UCSD-AML1 (cell line): ENCODE measurements at regions not wholly inside any gene's neighbourhood (a gene's known extent, or its start where the extent isn't known, plus 50 kb on each side); places are given as distances from the start of the nearest gene placed in this dataset.

Experiments
- DNase-seq: peaks from one replicate; lab custom pipeline; 2025; ENCODE audit not compliant: unreplicated experiment; lab: John Stamatoyannopoulos, UW

DNA sequence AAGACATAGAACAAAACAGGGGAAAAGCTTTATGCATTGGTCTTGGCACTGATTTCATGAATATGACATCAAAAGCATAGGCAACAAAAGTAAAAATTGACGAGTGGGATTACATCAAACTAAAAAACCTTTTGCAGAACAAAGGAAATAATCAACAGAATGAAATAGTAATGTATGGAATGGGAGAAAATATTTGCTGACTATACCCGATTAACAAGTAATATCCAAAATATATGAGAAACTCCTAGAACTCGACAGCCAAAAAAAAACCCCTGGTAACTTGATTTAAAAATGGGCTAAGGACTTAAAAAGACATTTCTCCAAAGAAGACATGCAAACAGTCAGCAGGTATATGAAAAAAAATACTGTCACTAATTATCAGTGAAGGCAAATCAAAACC, 231.7 kb upstream of the MAN1A1 start:
- no peak for DNase-seq

DNA sequence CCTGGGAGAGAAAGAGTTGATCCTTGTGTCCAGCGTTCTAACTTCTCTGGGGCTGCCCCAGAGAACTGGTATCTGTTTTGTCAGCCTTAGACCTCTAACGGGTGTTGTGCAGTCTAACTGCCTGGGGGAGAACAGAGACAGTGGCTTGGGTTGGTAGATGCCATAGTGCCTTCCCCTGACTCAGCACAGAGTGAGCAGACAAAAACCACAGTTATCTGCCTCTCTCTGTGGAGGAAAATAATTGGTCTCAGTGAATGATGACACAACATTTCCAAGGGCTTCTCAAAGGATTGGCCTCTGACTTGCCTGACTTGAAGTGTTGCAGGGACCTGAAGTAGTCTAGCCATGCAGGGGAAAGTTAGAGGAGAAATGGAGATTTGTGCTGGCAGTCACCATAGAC, 226.2 kb upstream of the MAN1A1 start:
- DNase-seq: no peak

DNA sequence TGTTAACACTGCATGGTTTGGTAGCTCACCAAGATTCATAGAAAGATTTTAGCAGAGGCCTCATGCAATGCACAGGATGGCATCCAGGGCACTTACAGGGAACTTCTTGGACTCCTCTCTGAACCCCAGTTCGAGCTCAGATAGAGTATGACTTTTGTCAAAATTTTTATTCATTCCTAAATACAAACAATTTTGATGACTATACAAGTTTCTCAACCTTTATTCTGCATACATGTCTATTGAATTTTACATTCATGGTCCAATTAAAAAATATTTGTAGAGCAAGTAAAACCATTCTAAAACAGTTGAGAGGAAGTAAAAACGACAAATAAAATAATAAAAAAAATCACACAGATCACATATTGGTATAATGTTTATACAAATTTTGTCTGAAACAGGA, 219.0 kb upstream of the MAN1A1 start:
- DNase-seq: no peak

DNA sequence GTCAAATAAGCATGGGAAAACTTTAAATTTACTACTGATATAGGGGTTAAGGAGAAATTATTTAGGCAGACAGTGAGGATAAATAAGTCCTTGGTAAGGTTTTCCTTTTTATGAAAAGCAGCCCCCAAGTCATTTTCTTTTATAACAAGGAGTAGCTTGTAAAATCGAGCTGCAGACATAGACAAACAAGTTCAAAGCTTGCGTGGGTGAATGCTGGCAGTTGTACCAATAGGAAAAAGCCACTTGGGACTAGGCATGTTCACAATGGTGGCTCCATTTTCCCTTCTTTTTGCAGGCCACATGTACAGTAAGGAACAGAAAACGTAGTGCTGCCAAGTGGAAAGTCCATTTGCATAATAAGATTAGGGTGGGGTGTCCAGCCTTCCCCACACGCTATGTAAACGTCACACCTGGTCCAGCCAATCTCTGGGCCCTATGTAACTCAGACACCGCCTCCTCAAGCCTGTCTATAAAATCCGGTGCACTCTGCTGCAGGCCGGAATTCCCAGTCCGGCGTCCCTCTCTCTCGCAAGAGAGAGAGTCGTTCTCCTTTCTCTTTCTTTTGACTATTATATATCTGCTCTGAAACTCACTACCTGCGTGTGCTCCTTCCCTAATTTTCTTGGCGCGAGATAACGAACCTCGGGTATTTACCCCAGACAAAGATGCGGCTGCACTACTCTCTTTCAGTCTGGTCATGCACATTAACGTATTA, 217.1 kb upstream of the MAN1A1 start:
- no peak for DNase-seq

DNA sequence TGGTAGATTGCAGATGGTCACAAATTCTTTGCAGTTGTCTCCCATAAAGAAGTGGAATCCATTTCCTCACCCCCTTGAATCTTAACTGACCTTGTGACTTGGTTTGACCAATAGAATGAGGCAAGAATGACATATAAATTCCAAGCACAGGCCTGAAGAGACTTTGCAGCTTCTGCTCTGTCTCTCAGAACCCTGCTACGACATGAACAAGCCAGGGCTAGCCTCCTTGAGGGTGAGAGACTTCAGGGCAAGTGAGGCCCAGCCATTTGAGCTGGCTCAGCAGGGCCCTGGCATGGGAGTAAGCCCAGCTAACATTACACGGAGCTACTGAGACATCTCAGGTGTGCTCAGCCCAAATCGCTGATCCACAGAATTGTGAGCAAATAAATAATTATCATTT, 216.3 kb upstream of the MAN1A1 start:
- DNase-seq: no peak

DNA sequence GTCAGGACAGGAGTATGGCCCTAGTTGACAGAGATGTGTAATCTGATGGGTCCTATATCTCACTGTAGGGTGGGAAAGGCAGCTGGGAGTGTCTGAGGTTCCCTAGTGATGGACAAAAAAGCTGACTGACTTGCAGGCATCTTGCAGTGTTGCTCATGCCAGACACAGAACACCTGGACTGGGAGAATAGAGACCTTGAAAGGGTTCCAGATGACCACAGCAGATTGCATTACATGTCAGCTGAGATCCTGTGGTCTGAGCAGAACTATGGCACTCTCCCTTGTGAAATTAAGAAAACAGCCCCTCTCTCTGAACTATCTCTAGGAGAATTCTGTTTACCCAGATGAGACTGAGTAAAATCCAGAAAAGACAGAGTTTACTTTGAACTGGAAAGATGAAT, 212.6 kb upstream of the MAN1A1 start:
- no peak for DNase-seq

DNA sequence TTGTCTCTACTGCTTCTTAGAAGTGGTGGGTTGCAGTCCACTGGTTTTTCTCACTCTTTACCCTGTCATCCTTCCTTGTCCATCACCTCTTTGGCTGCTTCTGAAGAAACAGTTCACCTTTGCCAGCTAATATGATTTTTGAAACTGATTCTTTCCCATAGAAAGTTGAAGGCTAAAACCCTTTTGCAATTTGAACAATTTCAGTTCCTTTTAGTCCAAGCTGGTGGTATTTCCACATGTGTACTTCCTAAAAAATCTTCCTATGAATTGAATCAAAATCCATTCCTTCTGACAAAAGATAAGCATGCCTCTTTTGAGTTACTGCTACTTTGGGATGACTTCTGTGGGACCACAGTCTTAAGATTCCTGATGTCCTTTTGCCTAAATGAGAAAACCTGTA, 210.0 kb upstream of the MAN1A1 start:
- no peak for DNase-seq

DNA sequence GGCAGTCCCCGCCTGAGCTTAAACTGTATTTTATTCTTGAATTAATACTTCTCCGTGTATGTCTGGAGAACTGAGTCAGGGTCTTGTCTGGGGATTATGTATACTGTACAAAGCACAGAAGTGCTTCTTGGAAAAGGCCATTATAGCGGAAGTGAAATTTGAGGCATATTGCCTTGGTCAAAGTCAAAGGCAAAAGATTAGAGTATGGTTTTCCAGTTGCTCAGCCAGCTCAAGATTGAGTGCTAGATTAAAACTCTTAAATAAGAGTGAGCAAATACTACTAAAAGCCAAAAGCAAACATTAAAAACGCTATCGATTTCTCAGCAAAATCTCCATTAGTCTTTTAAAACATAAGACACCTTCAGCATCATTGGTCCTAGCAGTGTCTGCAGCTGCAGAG, 207.7 kb upstream of the MAN1A1 start:
- DNase-seq: no peak

DNA sequence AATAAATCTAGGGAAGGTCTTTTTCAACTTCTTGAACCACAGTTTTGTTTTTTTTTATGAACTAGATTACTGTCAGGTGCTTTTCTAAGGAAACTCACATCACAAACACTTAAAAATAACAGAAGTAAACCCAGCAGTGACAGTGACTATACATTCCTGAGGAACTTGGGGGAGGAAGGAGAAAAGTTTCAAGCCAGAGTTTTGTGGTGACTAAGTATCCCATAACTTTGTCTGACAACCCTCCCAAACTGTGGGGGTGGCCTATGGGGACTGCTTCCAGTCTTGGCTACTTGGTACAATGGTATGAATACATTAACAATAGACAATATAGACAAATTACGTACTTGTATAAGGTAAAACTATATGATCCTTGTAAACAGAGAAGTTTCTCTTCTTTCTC, 202.5 kb upstream of the MAN1A1 start:
- no peak for DNase-seq

DNA sequence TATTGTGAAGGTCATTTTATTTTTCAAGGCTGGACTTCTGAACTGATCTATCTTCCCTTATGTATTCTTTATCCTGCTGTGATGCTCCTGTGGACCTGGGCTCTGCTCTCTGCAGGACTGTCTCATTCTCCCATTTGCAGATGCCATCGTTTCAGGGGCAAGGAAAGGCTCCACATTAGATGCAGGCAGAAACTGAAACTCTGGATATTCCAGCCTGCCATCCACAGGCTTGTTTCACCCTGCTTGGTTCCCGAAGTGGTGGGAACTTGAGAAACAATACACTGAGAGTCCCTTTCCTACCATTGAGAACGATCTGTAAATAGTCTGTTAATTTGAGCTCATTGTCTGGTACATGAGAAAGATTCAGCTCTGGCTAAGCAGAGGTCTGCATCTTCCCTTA, 197.5 kb upstream of the MAN1A1 start:
- no peak for DNase-seq

DNA sequence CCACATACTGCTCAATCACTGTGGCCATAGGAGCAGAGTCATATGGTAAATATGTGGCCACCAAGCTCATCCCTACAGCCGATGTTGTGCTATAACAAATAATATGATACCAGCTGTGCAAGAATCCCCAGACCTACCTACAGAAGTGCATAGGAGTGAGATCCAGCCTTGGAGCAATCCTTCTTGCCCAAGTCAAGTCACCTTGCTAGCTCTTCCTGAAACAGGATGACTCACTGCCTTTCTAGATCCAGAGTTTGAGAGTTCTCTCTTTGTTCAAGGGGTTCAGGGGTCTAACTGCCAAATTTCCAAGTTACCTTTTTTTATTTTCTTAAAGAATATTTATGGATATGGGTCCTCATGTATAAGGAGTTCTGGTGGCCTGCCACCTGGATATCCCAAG, 195.7 kb upstream of the MAN1A1 start:
- DNase-seq: no peak

DNA sequence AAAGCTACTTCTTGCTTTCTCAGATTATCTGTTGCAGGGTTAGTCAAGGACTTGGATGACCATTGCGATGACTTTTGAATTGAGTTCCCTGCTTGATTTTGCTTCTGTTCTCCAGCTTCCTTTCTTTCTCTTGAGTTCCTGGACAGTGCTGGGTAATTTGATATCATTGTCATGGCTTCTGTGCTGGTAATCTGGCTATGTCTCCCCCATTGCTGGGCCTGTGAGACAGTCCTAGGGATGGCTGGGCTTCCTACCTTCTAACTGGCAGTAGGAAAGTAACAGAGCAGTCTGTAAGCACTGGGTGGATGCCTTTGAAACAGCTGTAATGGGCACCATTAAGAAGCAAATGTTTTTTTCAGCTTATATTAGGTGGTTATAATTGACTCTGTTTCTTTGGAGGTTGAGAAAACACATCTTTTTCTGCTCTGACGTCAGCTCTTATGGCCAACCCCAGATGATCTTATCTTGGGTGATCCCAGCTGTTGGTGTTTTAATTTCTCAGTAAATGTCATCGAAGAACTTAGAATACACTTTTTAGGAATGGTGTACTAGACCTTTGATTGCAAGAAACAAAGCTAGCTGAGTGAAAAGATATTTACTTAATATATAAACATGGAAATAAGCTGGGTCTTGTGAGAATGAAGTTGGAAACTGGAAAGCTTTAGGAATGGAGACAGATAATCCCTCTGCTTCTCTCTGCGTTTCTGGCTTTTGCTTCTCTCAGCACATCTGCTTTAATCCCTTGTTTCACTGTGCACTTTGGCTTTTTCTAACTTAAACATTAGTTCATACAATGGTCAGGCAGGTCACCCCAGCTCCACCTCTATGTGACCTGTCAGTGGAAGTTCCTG, 195.0 kb upstream of the MAN1A1 start:
- DNase-seq: no peak

DNA sequence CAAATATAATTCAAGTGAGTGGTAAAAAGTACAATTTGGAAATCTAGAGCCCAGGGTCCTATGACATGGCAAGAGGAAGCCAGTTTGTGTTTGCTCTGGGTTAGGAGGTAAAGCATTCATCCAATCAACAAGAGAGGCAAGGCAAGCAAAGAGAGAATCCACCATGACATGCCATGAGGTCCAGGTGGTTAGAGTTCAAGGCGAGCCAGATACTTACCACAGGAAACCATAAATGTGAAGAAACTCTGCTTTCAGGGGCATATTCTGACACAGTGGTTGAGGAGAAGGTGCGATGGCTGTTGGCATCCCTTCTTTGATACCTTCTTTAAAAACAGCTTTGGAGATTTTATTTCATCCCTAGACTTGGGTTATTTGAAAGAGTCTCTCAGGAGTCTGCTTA, 193.8 kb upstream of the MAN1A1 start:
- DNase-seq: no peak

DNA sequence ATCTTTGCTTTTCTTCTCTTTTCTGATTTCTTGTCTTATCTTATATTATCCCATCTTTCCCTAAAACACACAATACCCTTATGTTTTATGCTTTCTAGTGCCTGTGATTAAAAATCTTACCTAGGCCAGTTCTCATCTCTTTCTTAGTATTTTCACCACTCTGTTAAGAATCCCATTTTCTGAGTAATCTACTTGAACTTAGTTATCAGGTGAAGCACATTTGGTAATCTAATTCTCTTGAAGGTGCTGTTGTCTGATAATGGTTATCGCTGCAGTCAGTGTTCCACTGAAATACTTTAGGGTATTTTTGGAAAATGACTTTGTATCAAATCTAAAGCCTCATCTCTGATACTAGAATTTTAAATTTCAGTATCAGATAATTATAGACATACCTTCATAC, 192.5 kb upstream of the MAN1A1 start:
- no peak for DNase-seq

DNA sequence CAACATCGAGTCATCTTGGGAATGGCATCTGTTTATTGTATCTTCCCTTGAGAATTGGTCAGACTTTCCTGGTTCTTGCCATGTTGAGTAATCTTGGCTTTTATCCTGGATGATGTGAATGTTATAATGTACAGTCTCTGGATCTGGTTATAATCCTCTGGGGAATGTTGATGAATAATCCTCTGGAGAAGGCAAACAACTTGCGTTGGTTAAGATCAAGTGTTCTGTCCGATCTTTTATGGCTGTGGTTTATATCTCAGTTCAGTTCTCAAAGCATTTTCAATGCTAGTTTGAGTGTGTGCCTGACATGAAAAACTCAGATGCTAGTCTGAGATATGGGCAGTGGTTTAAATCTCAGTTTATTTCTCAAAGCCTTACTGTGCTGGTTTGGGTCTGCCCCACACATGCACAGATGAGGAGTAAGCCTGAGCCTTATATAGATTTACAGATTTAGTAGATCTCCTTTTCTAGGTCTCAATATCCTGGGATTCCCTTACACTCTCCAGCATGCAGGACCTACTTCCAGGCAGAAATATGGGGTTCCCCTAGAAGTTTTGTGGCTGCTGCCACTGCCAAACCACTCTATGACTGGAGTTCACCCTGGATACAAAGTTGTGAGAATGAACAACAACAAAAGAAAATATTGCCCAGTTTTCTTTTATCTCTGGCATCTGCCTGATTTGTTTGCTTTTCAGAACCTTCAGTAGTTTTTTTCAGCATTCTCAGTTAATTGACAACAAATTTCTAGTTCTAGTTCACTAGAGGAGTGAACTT, 191.8 kb upstream of the MAN1A1 start:
- DNase-seq: no peak

DNA sequence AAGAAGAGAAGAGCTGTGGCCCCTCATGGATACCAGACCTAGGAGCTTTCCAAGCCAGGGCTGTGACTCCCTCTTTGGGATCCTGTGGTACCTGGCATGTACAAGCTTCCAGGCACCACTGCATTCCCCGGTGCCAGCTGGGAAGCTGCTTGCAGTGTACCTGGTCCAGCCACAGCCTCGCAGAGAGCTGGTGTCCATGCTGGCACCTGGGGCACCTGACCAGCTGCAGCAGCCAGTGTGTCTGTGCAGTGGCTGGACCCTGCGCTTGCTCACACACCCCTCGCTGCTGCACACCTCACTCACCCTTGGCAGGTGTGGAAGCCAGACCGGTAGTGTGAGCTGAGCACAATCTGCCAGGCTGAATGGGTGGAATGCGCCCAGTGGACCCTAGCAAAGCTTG, 190.9 kb upstream of the MAN1A1 start:
- DNase-seq: no peak

DNA sequence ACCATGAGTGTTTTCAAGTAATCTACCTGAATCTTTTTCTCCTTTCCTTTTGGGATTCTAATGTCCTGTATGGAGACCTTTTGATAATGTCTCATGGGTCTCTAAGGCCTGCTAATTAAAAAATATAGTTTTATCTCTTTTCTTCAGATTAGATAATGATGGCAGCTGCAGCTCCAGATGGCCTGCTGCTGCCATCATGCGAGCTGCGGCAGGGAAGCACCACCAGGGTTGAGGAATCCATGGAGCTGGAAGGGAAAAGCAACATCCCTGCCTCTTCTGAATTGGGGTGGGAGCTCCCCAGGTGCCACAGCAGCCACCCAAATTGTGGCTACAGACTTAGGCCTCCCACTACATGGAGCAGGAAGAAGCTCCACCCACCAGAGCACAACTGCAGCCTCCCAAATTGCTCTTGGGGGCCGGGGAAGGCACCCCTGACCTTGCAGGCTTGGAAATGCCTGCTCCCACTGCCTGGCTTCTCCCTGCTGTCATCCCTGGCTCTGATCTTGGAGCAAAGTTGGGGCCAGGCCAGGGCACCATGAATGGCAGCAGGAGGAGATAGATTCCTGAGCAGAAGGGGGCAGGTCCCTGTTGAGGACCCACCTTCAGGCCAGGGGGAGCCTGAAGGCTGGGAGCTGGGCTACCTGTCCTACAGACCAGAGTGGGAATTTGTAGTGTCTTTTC, 189.6 kb upstream of the MAN1A1 start:
- no peak for DNase-seq

DNA sequence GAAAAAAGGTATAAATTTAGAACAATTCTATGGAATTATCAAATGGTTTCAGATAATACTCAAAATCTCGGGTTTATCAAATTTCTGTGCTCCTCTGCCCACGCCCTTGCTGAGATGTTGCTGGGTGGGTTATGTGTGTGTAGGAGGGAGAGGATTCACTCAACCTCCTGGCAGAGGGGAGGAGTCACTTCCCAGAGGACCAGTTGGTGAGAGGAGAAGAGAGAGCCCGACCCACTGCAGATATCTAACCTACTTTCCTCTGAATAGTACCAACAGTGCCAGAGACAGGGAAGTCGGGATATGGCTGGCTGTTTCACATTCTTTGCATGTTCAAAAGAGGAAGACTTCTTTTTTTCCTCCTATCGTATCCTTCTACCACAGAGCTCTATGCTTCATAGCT, 187.1 kb upstream of the MAN1A1 start:
- DNase-seq: no peak

DNA sequence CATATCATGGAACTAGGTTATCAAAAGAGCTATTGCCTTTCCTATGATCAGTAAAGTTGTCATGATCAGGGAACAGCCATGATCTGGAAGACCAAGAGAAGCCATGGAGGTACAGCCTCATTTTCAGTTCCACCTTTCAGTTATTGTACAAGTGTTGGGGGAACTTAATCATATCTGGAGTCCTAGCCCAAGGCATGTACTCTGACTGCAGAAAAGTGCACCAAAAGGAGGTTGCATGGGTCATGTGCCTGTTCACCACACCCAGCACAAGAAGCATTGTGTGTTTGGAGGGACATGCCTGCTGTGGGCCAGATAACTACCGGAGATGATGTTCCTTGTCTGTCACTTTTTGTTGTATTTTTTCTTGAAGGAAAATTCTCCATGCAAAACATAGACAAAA, 185.8 kb upstream of the MAN1A1 start:
- DNase-seq: no peak

DNA sequence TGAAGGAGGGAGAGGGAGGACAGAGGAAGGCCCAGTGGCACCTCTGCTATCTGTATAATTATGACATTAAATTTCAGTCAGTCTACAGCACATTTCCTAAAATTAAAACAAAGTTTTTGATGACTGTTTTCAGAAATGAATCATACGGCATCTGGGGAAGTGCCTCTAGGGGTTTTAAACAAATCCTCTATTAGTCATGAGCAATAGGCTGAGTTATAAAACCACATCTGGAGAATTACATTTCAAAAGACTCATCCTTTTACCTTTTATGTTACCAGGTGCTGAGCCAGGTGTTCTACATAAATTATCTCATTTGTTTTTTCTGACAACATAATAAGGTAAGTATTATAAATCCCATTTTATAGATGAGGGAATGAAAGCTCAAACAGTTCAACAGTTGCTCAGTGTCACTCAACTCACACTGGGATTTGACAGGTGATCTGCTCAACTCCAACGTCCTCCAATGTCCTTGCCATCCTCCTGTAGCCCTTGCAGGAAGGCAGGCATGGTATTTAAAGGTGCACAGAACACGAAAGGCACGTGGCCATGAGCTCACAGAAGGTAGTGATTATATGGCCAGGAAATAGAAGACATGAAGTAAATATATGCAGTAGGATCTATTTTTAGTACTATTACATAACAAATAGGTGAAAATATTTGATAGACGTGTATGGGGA, 184.2 kb upstream of the MAN1A1 start:
- DNase-seq: no peak

DNA sequence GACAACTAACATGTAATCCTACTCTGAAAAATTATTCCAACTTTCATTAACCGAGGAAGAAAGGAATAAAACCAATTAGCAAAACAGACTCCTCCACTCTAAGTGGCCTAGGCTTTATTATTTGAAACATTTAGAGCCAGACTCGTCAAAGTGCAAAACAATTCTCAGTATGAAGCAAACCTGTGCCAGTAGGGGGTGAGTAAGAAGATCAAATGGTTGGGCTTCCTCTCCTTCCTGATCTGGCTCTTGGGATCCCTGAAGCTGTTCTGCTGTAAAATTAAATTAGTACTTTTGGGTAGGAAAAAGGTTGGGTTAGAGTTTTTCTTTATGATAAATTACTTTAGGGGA, 177.6 kb upstream of the MAN1A1 start:
- DNase-seq: no peak
